HG03457 (cell line): ENCODE measurements at regions not wholly inside any gene's neighbourhood (a gene's known extent, or its start where the extent isn't known, plus 50 kb on each side); places are given as distances from the start of the nearest gene placed in this dataset.
"Not testable (repeated sequence)": the region's sequence is repeated elsewhere in the genome, so short reads cannot be mapped to it uniquely, and the experiment has no call there.

Source experiments
- ATAC-seq: cut with Tn5 transposase; IDR thresholded peaks from one replicate; pipeline ENCODE4 v1.9.1; 2021; ENCODE audit warnings: moderate number of reproducible peaks; ENCODE audit not compliant: unreplicated experiment

DNA sequence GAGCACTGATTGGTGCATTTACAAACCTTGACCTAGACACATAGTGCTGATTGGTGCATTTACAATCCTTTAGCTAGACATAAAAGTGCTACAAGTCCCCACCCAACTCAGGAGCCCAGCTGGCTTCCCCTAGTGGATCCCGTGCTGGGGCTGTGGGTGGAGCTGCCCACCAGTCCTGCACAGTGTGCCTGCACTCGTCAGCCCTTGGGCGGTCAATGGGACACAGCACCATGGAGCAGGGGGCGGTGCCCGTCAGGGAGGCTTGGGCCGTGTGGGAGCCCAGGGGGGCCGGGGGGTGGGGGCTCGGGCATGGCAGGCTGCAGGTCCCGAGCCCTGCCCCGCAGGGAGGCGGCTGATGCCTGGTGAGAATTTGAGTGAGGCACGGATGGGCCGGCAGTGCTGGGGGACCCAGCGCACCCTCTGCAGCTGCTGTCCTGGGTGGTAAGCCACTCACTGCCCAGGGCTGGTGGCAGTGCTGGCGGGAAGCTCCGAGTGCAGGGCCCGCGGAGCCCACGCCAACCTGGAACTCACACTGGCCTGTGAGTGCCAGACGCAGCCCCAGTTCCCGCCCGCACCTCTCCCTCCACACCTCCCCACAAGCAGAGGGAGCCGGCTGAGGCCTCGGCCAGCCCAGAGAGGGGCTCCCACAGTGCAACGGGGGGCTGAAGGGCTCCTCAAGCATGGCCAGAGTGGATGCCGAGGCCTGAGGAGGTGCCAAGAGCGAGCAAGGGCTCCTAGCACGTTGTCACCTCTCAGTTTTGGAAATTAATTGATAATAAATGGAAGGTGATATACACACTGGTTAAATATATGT lies 207.7 kb downstream of the RAP2B start:
- ATAC-seq: no peak

DNA sequence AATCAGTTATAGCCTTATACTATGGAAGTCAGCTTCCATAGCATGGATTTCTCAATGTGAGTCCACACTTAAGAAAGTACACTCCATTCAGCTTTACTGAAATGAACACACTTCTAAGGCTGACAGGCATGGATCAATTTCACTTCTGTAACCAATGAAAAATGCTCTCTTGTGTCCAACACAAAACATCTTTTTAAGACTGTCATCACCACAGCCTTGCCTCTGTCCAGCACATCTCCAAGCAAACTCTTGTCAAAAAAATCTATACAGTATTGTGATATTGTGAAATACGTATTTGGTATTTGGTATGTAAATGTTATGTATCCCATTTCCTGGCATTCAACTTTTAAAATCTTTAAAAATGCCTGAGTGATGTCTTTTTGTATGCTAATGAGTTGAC lies 208.7 kb downstream of the RAP2B start:
- no peak for ATAC-seq

- ATAC-seq: no peak
Observed at GRCh38 chr3:153372326-153372725, 210.3 kb downstream of the RAP2B start.

GRCh38 chr3:153373606-153374005 lies 211.6 kb downstream of the RAP2B start:
- ATAC-seq: no peak

- ATAC-seq: not testable (repeated sequence)
Observed at GRCh38 chr3:153378366-153378765, 216.3 kb downstream of the RAP2B start.

GRCh38 chr3:153379516-153379915 lies 217.5 kb downstream of the RAP2B start:
- no peak for ATAC-seq

GRCh38 chr3:153385343-153385742 lies 223.3 kb downstream of the RAP2B start:
- ATAC-seq: no peak

- no peak for ATAC-seq
Observed at GRCh38 chr3:153392363-153392762, 230.3 kb downstream of the RAP2B start.

GRCh38 chr3:153394017-153394416 lies 232.0 kb downstream of the RAP2B start:
- ATAC-seq: no peak

DNA sequence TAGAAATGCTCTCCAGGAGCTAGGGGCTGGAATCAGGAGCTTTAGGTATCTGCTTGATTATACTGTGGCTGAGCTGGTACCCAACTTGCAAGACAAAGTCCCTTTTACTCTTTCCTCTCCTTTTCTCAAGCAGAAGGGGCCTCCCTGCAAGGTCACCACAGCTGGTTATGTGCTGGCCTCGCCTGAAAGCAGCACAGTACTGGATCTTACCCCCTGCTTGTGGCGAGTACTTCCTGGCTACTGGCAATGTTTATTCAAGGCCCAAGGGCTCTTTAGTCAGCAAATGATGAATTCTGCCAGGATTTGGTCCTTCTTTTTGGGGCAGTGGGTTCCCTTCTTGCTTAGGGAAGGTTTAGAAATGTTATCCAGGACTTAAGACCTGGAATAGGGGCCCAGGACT lies 234.6 kb downstream of the RAP2B start:
- no peak for ATAC-seq

DNA sequence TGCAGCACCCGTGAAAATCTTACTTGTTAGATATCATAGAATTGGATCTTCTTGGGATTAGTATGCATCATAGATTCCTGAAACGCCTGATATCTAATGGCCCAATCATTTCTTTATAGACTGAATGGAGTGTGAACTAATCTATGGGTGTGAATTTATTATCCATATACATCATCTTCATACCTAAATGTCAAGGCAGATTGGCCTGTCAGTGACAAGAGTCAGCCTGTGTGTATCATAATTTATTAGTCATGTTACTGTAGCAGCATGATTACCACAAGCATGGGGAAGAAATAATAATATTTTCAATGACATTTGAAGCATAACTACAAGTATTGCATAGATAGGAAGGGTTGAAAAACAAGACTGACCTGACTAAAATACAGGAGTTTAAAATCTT lies 235.8 kb downstream of the RAP2B start:
- no peak for ATAC-seq

DNA sequence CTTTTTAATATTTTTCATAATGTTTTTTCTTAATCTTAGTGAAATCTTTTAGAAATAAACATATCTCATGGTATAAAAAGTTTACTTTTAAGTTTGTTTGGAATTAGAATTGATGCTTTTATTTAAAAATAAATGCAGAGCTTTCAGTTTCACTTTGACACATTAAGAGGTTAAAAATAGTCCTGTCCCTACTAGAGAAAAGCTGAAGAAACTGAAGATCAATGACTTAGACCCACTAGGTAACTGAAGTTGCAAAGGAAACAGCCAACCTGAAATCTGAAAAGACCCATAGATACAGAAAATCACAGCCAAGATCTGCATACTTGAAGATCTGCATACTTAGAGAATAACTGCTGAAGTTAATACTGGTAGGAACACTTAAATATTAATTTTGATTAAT lies 237.6 kb downstream of the RAP2B start:
- ATAC-seq: peak; percentile 71

DNA sequence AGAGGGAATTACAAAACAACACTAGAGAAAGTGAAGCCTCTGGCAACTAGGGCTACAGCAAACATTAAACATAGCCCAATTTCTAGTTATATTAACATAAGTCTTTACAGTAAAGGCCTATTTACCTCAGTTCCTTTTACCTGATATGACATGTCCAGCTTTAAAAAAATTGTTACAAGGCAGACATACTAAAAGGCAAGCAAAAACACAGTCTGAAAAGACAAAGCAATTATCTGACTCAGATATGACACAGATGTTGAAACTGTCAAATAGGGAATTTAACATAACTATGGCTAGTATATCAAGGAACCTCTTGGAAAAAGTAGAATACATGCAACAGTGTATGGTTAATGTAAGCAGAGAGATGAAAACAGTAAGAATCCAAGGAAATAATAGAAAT lies 238.6 kb downstream of the RAP2B start:
- ATAC-seq: no peak

GRCh38 chr3:153404157-153404556 lies 242.1 kb downstream of the RAP2B start:
- no peak for ATAC-seq

- ATAC-seq: not testable (repeated sequence)
Observed at GRCh38 chr3:153405320-153405719, 243.3 kb downstream of the RAP2B start.

- ATAC-seq: no peak
Observed at GRCh38 chr3:153410517-153410916, 248.5 kb downstream of the RAP2B start.

DNA sequence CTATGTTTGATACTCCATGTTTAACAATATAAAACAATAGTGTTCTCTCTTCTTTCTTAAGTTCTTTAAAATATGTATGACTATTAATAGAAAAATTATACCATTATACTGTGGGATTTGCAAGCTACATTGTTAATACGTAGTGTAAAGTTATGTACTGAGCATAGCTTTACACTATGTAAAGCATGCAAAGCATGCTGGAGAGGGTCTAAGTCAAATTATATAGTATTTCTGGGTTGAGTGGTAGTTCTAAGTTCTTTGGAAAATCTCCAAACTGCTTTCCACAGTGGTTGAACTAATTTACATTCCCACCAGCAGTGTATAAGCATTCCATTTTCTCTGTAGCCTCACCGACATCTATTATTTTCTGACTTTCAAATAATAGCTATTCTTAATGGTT lies 253.0 kb downstream of the RAP2B start:
- no peak for ATAC-seq

GRCh38 chr3:153422314-153422713 lies 260.3 kb downstream of the RAP2B start:
- ATAC-seq: no peak

DNA sequence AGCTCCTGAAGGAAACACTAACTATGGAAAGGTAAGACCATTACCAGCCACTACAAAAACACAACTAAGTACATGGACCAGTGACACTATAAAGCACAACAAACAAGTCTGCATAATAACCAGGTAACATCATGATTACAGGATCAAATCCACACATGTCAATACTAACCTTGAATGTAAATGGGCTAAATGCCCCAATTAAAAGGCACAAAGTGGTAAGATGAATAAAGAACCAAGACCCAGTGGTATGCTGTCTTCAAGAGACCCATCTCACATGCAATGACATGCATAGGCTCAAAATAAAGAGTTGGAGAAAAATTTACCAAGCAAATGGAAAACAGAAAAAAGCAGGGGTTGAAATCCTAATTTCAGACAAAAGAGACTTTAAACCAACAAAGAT lies 261.8 kb downstream of the RAP2B start:
- not testable (repeated sequence) for ATAC-seq

- no peak for ATAC-seq
Observed at GRCh38 chr3:153426344-153426743, 264.3 kb downstream of the RAP2B start.

DNA sequence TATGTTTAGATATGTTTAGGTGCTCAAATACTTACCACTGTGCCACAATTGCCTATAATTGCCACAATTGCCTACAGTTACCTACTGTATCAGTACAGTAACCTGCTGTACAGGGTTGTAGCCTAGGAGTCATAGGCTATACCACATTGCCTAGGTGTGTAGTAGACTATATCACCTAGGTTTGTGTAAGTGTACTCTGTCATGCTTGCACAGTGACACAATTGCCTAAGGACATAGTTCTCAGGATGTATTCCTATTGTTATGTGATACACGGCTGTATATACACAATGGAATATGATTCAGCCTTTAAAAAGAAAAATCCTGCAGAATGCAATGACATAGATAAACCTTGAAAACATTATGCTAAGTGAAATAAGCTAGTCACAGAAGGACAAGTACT lies 264.8 kb downstream of the RAP2B start:
- ATAC-seq: no peak

DNA sequence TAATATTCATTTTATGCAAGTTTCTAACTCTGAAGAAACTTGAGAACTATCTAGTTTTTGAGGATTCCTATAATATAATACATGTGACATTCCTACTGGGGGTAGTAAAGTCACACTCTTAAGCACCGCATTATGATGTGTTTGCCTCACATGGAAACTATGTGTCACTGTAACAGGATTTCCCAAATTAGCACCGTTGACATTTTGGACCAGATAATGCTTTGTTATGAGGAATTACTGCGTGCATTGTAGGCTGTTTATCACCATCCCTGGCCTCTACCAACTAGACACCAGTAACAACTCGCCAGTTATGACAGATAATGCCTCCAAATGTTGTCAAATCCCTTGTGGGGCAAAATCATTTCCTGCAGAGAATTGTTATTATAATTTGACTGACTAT lies 267.8 kb downstream of the RAP2B start:
- ATAC-seq: no peak

DNA sequence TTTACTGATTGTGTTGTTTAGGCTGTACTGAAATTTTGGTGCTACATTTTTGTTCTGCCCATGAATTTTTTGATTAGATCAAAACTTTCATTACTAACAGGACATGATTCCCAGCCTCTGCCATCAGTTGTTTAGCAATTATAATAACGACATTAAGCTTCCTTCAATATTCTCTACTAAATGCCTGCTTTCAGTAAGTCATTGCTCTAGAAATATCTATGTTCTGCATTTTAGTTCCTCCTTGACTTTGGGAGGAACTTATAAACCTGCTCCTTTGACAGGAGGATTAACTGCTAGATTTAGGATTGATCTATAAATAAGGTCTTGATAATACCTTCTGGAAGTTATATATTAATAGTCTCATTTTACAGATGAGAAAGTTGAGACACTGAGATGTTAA lies 269.1 kb downstream of the RAP2B start:
- ATAC-seq: no peak
